NCI-H69 (cell line): ENCODE measurements at regions not wholly inside any gene's neighbourhood (a gene's known extent, or its start where the extent isn't known, plus 50 kb on each side); places are given as distances from the start of the nearest gene placed in this dataset.

Experiments
- DNase-seq: peaks from one replicate; lab custom pipeline; 2025; lab: John Stamatoyannopoulos, UW

DNA sequence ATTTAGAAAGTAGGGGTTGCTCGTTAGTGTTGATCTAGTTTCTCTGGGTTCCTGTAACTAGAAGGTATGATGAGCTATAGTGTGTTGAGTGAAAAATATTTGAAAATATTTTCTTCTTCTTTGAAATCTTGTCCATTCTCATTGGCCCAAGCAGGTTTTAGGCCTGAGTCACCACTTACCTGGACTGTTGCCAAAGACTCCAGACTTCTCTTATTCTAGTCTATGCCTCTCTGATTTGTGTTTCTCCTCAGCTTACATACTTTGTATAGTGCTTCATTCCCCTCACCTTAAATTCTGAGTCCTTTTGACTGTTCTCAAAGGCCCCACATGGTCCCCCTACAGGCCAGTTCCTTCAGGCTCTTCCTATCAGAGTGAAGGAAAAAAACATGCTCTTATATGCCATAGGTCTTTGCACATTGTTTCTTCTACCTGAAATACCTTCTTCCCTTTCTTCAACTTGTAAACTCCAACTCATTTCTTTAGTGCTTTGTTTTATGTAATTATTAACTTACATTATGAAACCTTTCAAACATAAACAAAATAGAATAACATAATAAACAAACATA is 258.2 kb downstream of the PPP1R2C start:
- DNase-seq: no peak

- no peak for DNase-seq
Observed at GRCh38 chrX:42515939-42516338, 262.0 kb downstream of the PPP1R2C start.

DNA sequence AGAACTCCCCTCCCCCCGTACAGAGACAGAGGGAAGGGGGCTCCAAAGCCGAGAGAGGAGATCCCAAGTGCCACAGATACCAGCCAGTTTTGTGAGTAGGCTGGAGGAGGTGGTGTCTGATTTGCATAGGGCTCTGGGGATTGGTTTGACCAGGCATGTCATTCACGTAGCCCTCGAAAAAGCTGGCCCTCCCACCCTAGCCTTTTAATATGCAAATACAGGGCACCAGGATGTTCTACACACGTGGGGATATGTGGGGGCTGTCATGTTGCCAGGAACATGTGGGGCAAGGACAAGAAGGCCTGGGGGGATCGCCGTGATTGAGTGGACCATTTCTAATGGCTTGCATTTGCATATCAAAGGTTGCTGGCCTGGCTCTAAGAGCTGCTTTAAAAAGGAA is 272.9 kb downstream of the PPP1R2C start:
- no peak for DNase-seq

DNA sequence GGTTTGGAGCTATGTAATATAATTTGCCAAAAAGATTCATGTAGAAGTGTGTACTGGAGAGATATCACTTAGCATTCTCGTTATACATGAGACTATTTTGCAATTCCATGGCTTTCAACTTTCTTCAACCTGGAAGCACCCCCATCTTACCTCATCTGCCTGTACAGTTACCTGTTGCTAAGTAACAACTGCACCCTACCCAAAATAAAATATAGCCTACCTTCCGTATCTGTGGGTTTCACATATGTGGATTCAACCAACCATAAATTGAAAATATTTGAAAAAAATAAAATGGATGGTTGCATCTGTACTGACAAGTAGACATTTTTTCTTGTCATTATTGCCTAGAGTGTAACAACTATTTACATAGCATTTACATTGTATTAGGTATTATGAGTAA is 278.3 kb downstream of the PPP1R2C start:
- DNase-seq: no peak

- DNase-seq: no peak
Observed at GRCh38 chrX:42497356-42497755, 280.6 kb downstream of the PPP1R2C start.

GRCh38 chrX:42496239-42496638 is 281.7 kb downstream of the PPP1R2C start:
- DNase-seq: no peak

GRCh38 chrX:42495139-42495538 is 282.8 kb downstream of the PPP1R2C start:
- peak; percentile 5 for DNase-seq

DNA sequence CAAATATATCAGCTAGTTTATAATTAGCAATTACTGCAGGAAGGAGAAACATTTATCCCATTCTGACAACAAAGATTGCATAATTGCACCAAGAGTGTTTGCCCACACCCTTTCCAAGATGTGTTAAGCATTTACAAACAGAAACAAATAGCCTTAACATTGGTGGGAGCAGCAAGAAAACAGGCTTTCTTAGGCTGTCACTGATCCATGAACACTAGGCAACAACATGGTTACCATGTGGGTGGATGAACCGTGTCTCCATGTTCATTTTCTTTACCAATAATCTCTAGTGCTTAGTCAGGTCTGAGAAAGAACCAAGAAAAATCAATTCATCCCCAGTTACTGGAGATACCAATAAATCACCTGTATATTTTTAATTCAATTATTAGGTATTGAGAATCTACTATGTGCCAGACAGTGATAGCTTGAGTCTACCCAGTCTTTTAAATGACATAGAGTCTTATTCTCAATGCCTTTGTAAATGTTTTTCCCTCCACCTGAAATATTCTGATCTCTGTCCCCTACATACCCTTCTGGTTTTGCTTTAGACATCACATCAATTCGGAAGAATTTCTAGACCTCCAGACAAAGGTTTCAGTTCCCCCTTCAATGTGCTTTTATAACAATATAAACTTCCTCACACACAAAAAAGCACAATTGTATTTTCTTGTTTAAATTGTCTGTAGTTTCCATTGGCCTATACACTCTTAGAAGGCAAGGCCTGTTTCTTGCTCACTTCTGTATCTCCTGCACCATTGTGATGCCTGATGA is 286.6 kb downstream of the PPP1R2C start:
- DNase-seq: no peak

- DNase-seq: no peak
Observed at GRCh38 chrX:42490111-42490510, 287.9 kb downstream of the PPP1R2C start.

DNA sequence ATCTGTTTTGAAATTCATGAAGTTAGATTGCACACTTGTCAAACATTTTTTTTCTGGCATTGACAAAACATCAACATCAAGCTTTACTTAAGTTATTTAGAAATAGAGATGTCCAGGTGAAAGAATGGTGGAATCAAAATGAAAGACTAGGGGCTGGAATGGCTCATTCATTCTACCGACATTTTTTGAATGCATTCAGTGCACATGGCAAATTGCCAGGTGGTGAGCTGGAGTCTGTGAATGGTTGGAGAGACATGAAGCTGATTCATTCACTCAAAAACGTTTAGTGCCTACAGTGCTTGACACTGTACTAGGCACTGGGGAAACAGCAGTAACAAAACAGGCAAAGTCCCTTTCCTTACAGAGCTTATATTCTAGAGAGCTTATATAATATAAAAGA is 292.4 kb downstream of the PPP1R2C start:
- no peak for DNase-seq

DNA sequence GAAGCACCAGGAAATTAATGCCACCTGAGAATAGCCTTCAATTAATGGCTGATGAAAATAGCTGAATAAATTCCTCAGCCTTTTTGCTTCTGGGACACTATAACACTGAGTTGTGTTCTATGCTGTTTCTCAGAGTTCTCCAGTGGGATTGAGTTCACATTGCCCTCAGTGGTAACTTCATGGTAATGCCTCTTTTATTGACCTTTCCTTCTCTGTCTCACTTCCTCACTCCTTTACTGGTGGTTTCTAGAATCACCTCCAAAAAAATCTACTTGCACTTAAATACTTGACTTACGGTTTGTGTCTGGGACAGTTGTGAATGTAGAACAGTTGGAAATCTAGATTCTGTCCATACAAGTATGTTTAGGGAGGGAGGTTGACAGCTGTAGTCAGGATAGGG is 293.7 kb downstream of the PPP1R2C start:
- no peak for DNase-seq

DNA sequence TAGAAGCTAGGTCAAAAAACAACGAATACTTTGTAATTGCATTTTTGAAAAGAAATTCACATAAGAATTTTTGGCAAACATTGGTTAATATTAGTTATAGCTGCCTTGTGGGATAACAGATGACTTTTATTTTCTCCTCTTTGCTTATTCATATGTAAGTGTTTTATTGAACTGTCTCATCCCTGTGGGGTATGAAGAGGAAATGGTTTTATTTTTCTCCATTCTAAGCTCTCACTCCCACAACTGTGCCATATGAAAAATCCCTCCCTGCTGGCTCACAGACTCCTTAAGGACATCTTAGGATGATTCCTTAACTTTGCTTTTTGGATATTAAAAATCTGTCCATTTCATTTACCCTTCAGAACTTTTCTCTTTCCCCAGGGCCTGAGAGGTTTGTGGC is 300.6 kb downstream of the PPP1R2C start:
- DNase-seq: no peak

- no peak for DNase-seq
Observed at GRCh38 chrX:42472727-42473126, 305.2 kb downstream of the PPP1R2C start.

DNA sequence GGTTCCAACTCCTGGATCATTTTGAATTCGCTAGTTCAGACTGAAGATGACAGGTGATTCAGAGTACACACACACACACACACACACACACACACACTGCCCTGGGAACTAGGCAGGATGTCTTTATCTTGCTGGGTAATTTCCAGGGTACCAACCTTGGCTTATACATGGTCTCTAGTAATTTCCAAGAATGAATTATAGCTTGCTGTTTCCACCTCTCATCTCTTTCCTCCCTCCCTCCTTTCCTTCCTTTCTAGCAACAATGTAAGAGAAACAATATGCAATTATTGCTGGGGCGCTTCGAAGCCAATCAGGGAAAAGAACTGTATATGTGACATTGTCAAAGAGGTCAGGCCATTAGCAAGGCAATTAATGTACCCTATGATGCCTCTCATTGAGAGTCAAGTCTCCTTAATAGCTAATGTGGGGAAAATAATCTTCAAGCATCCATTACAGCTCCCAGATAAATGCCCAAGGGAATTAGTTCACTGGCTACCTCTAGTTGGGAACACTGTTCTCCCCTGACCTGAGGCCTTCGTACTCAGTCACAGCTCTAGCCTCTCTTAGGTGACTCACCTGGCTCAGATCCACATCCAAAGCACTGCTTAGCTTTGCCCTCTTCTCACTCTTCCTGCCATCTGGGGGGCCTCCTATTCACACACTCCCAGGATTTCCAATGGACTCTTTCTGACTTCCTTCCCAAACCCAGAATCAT is 311.5 kb downstream of the PPP1R2C start:
- DNase-seq: no peak

DNA sequence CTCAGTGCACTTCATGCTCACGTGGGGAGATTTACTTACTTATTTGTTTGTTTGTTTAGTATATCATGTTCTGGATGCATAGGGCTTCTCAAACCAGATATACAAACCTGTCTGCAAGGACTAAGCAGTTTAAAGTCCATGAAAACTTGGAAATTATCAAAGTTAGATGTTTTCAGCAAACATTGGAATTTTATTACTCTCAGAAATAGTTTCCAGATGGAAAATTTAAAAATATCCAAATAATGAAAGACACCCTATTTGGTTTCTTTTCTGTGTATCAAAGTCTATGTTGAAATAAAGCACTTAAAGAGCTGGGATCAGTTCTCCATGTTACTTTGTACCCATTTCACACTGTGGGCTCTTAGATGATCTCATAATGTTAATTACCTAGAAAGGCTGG is 312.1 kb downstream of the PPP1R2C start:
- no peak for DNase-seq

DNA sequence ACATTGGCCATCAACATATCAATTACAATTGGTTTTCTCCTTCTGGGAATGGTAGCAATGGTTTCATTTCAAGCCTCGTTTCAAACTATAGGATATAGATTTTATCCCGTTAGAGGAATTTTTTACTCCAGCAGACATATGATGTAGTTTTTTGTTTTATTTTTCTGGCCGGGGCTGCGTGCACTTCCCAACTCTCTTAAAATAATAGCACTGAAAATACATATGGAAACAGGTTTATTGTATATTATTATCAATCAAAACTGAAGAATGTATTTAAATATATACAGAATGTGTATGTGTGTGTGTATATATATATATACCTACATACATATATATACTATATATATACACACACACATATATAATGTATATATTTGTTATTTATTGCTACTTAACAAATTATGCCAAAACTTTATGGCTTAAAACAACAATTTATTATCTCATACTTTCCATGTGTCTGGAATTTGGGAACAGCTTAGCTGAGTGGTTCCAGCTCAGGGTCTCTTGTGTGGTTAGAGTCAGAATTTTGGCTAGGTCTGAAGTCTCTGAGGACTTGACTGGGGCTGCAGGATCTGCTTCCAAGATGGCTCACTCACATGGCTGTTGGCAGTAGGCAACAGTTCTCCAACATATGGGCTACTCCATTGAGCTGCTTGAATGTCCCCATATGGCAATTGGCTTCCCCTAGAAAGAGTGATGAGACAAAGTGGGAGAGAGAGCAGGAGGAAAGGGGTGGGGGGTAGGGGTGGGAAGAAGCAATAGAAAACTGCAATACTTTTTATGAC is 314.1 kb downstream of the PPP1R2C start:
- DNase-seq: no peak

DNA sequence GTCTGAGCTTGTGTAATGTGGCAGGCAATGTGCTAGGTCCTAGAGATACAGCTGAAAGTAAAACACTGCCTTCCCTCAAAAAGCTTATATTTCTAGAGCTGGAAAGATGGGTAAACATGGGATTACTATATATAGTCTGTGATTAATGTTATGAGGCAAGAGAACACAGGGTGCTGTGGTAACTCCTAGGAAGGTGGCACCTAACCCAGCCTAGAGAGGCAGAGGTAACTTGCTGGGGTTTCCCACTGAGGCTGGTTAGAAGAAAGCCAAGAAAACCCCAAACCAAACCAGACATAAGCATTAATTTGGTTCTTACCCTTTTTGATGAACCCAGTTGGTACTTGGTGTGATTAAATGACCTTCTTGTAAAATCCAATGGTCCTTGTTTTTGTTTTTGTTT is 315.0 kb downstream of the PPP1R2C start:
- DNase-seq: no peak

- no peak for DNase-seq
Observed at GRCh38 chrX:42460706-42461105, 317.3 kb downstream of the PPP1R2C start.

DNA sequence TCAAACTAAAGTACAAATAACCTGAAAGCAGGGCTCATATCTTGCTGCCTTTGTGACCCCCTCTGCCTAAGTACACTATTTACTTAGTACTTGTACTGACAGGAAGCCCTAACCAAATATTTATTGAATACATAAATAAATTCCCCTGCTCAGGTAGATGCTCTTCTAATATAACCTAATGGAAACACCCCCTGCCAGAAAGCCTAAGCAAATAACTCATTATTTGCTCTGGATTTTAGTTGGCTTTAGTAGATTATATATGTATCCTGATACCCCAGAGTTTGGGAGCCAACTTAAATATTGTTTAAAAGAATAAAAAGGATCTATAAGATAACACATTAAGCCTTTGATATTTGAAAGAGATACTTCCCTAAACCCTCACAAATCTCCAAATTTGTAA is 318.2 kb downstream of the PPP1R2C start:
- no peak for DNase-seq

DNA sequence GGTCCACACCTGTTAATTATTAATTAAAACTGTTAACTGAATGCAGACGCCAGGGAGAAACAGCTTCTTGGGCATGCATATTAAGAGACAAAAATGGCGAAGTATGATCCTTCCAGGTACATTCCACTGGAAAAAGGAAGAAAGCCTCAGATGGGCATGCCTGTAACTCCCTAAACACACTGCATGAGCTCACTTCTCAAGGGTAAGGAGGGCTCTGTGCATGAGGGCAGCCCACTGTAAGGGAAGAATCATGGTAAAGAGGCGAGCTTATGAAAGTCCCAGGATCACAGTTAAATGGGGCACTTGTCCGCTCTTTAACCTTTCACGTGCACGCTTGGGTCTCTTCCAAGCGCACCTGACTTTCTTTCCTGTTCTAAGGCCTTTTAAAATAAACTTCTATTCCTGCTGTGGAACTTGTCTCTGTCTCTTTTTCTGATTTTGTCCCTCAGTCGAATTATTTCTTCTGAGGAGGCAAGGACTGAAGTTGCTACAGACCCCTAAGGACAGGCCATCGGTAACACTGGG is 321.7 kb downstream of the PPP1R2C start:
- no peak for DNase-seq

GRCh38 chrX:42450228-42450627 is 327.7 kb downstream of the PPP1R2C start:
- DNase-seq: no peak

GRCh38 chrX:42443267-42443666 is 334.7 kb downstream of the PPP1R2C start:
- DNase-seq: no peak
